ENCODE measurements at regions not wholly inside any gene's neighbourhood (a gene's known extent, or its start where the extent isn't known, plus 50 kb on each side); places are given as distances from the start of the nearest gene placed in this dataset.

GRCh38 chr2:184369307-184369706 lies 229.0 kb upstream of the ZNF804A start:
- Histone ChIP-seq H3K23ac (ENCODE audit: low read length) (no peak overlapping the region), H3K56ac (ENCODE audit: low read length) (no peak overlapping the region), H3K9ac (ENCODE audit: low read length) (no peak overlapping the region), H3K36me3 (ENCODE audit: control insufficient read depth, insufficient read depth, low read length) (no peaks in the 10 kb centered on the region), H3K27ac (ENCODE audit: low read depth, low read length) (no peak overlapping the region), H3K4ac (ENCODE audit: low read depth, low read length) (no peak overlapping the region), H3K18ac (ENCODE audit: low read length) (no peak overlapping the region), H3K79me2 (ENCODE audit: control insufficient read depth, insufficient read depth, low read length) (no peaks in the 10 kb centered on the region), H3K4me1 (ENCODE audit: control insufficient read depth, low read depth, low read length) (no peaks in the 10 kb centered on the region), H2BK5ac (ENCODE audit: low read length) (no peak overlapping the region), H2AK5ac (ENCODE audit: low read length) (no peak overlapping the region), H2BK15ac (replicated peaks; ENCODE audit: low read depth) (no peak overlapping the region), H2BK120ac (ENCODE audit: low read depth, low read length) (no peak overlapping the region), H3K4me2 (ENCODE audit: low read length) (no peak overlapping the region), H4K5ac (ENCODE audit: low read length) (no peak overlapping the region), H4K8ac (ENCODE audit: low read depth, low read length) (no peak overlapping the region), H3K27me3 (ENCODE audit: insufficient read depth, low read length, poor library complexity) (no peaks in the 10 kb centered on the region), H3K4me3 (ENCODE audit: low read length) (no peak overlapping the region), H3K79me1 (ENCODE audit: low read length) (no peaks in the 10 kb centered on the region)
- no CpG with 5 or more reads among the region's 5 CpGs for WGBS (ENCODE audit: extremely low coverage, insufficient coverage, low lambda C conversion rate)
- DNase-seq: no peak

GRCh38 chr2:184370954-184371353 lies 227.4 kb upstream of the ZNF804A start:
- no peak overlapping the region for H4K8ac ChIP-seq (ENCODE audit: low read depth, low read length)
- H3K27ac ChIP-seq (ENCODE audit: low read depth, low read length): no peak overlapping the region
- H3K79me1 ChIP-seq (ENCODE audit: low read length): no peaks in the 10 kb centered on the region
- no peaks in the 10 kb centered on the region for H3K27me3 ChIP-seq (ENCODE audit: insufficient read depth, low read length, poor library complexity)
- H3K4me2 ChIP-seq (ENCODE audit: low read length): no peak overlapping the region
- DNase-seq: no peak
- no peak overlapping the region for H3K23ac ChIP-seq (ENCODE audit: low read length)
- no peak overlapping the region for H2BK5ac ChIP-seq (ENCODE audit: low read length)
- H2AK5ac ChIP-seq (ENCODE audit: low read length): no peak overlapping the region
- no peaks in the 10 kb centered on the region for H3K36me3 ChIP-seq (ENCODE audit: control insufficient read depth, insufficient read depth, low read length)
- no peak overlapping the region for H2BK120ac ChIP-seq (ENCODE audit: low read depth, low read length)
- no peak overlapping the region for H3K4me3 ChIP-seq (ENCODE audit: low read length)
- H3K56ac ChIP-seq (ENCODE audit: low read length): no peak overlapping the region
- no peak overlapping the region for H2BK15ac ChIP-seq (replicated peaks; ENCODE audit: low read depth)
- H3K9ac ChIP-seq (ENCODE audit: low read length): no peak overlapping the region
- no peak overlapping the region for H3K18ac ChIP-seq (ENCODE audit: low read length)
- H4K5ac ChIP-seq (ENCODE audit: low read length): no peak overlapping the region
- no peak overlapping the region for H3K4ac ChIP-seq (ENCODE audit: low read depth, low read length)
- no peaks in the 10 kb centered on the region for H3K4me1 ChIP-seq (ENCODE audit: control insufficient read depth, low read depth, low read length)
- no peaks in the 10 kb centered on the region for H3K79me2 ChIP-seq (ENCODE audit: control insufficient read depth, insufficient read depth, low read length)

- Histone ChIP-seq H3K36me3 (ENCODE audit: control insufficient read depth, insufficient read depth, low read length) (no peaks in the 10 kb centered on the region), H2BK120ac (ENCODE audit: low read depth, low read length) (no peak overlapping the region), H3K18ac (ENCODE audit: low read length) (no peak overlapping the region), H3K56ac (ENCODE audit: low read length) (no peak overlapping the region), H3K27ac (ENCODE audit: low read depth, low read length) (no peak overlapping the region), H2BK15ac (replicated peaks; ENCODE audit: low read depth) (no peak overlapping the region), H2AK5ac (ENCODE audit: low read length) (no peak overlapping the region), H2BK5ac (ENCODE audit: low read length) (no peak overlapping the region), H3K4me3 (ENCODE audit: low read length) (no peak overlapping the region), H3K79me2 (ENCODE audit: control insufficient read depth, insufficient read depth, low read length) (no peaks in the 10 kb centered on the region), H3K4me2 (ENCODE audit: low read length) (no peak overlapping the region), H3K4me1 (ENCODE audit: control insufficient read depth, low read depth, low read length) (no peaks in the 10 kb centered on the region), H3K4ac (ENCODE audit: low read depth, low read length) (no peak overlapping the region), H3K79me1 (ENCODE audit: low read length) (no peaks in the 10 kb centered on the region), H3K23ac (ENCODE audit: low read length) (no peak overlapping the region), H4K5ac (ENCODE audit: low read length) (no peak overlapping the region), H3K27me3 (ENCODE audit: insufficient read depth, low read length, poor library complexity) (no peaks in the 10 kb centered on the region), H3K9ac (ENCODE audit: low read length) (no peak overlapping the region), H4K8ac (ENCODE audit: low read depth, low read length) (no peak overlapping the region)
- no CpG with 5 or more reads among the region's 1 CpG for WGBS (ENCODE audit: extremely low coverage, insufficient coverage, low lambda C conversion rate)
- no peak for DNase-seq
These were observed 226.7 kb upstream of the ZNF804A start for GRCh38 chr2:184371641-184372040.

- no peaks in the 10 kb centered on the region for H3K4me1 ChIP-seq (ENCODE audit: control insufficient read depth, low read depth, low read length)
- H2AK5ac ChIP-seq (ENCODE audit: low read length): no peak overlapping the region
- H3K27me3 ChIP-seq (ENCODE audit: insufficient read depth, low read length, poor library complexity): no peaks in the 10 kb centered on the region
- H4K5ac ChIP-seq (ENCODE audit: low read length): no peak overlapping the region
- no peak overlapping the region for H4K8ac ChIP-seq (ENCODE audit: low read depth, low read length)
- H3K79me1 ChIP-seq (ENCODE audit: low read length): no peaks in the 10 kb centered on the region
- H2BK5ac ChIP-seq (ENCODE audit: low read length): no peak overlapping the region
- no peaks in the 10 kb centered on the region for H3K36me3 ChIP-seq (ENCODE audit: control insufficient read depth, insufficient read depth, low read length)
- DNase-seq: peak; percentile 15
- H3K27ac ChIP-seq (ENCODE audit: low read depth, low read length): no peak overlapping the region
- H3K4me2 ChIP-seq (ENCODE audit: low read length): no peak overlapping the region
- H2BK120ac ChIP-seq (ENCODE audit: low read depth, low read length): peak overlapping the region; percentile 12
- no peak overlapping the region for H3K56ac ChIP-seq (ENCODE audit: low read length)
- no peak overlapping the region for H3K9ac ChIP-seq (ENCODE audit: low read length)
- no peak overlapping the region for H3K18ac ChIP-seq (ENCODE audit: low read length)
- no peak overlapping the region for H2BK15ac ChIP-seq (replicated peaks; ENCODE audit: low read depth)
- no peak overlapping the region for H3K4ac ChIP-seq (ENCODE audit: low read depth, low read length)
- no peak overlapping the region for H3K23ac ChIP-seq (ENCODE audit: low read length)
- no peaks in the 10 kb centered on the region for H3K79me2 ChIP-seq (ENCODE audit: control insufficient read depth, insufficient read depth, low read length)
- H3K4me3 ChIP-seq (ENCODE audit: low read length): no peak overlapping the region
These were observed 225.8 kb upstream of the ZNF804A start for GRCh38 chr2:184372484-184372883.

- Histone ChIP-seq H4K5ac (ENCODE audit: low read length) (no peak overlapping the region), H3K4me2 (ENCODE audit: low read length) (no peak overlapping the region), H2BK5ac (ENCODE audit: low read length) (no peak overlapping the region), H3K36me3 (ENCODE audit: control insufficient read depth, insufficient read depth, low read length) (no peaks in the 10 kb centered on the region), H3K18ac (ENCODE audit: low read length) (no peak overlapping the region), H3K4ac (ENCODE audit: low read depth, low read length) (no peak overlapping the region), H3K56ac (ENCODE audit: low read length) (no peak overlapping the region), H2BK120ac (ENCODE audit: low read depth, low read length) (no peak overlapping the region), H3K23ac (ENCODE audit: low read length) (no peak overlapping the region), H3K79me1 (ENCODE audit: low read length) (no peaks in the 10 kb centered on the region), H3K79me2 (ENCODE audit: control insufficient read depth, insufficient read depth, low read length) (no peaks in the 10 kb centered on the region), H3K27ac (ENCODE audit: low read depth, low read length) (no peak overlapping the region), H3K4me1 (ENCODE audit: control insufficient read depth, low read depth, low read length) (no peaks in the 10 kb centered on the region), H2AK5ac (ENCODE audit: low read length) (no peak overlapping the region), H3K9ac (ENCODE audit: low read length) (no peak overlapping the region), H3K27me3 (ENCODE audit: insufficient read depth, low read length, poor library complexity) (no peaks in the 10 kb centered on the region), H3K4me3 (ENCODE audit: low read length) (no peak overlapping the region), H4K8ac (ENCODE audit: low read depth, low read length) (no peak overlapping the region), H2BK15ac (replicated peaks; ENCODE audit: low read depth) (no peak overlapping the region)
- DNase-seq: no peak
These were observed 203.7 kb upstream of the ZNF804A start for GRCh38 chr2:184394642-184395041.

- no peaks in the 10 kb centered on the region for H3K79me1 ChIP-seq (ENCODE audit: low read length)
- no peak for DNase-seq
- H3K23ac ChIP-seq (ENCODE audit: low read length): no peak overlapping the region
- H3K18ac ChIP-seq (ENCODE audit: low read length): no peak overlapping the region
- no peak overlapping the region for H3K4me3 ChIP-seq (ENCODE audit: low read length)
- H2BK5ac ChIP-seq (ENCODE audit: low read length): no peak overlapping the region
- no peak overlapping the region for H4K5ac ChIP-seq (ENCODE audit: low read length)
- no peaks in the 10 kb centered on the region for H3K79me2 ChIP-seq (ENCODE audit: control insufficient read depth, insufficient read depth, low read length)
- H3K27ac ChIP-seq (ENCODE audit: low read depth, low read length): no peak overlapping the region
- no peak overlapping the region for H2AK5ac ChIP-seq (ENCODE audit: low read length)
- no peaks in the 10 kb centered on the region for H3K27me3 ChIP-seq (ENCODE audit: insufficient read depth, low read length, poor library complexity)
- H3K9ac ChIP-seq (ENCODE audit: low read length): no peak overlapping the region
- no peak overlapping the region for H2BK120ac ChIP-seq (ENCODE audit: low read depth, low read length)
- H3K4ac ChIP-seq (ENCODE audit: low read depth, low read length): no peak overlapping the region
- no peak overlapping the region for H2BK15ac ChIP-seq (replicated peaks; ENCODE audit: low read depth)
- H3K4me2 ChIP-seq (ENCODE audit: low read length): no peak overlapping the region
- H3K56ac ChIP-seq (ENCODE audit: low read length): no peak overlapping the region
- H4K8ac ChIP-seq (ENCODE audit: low read depth, low read length): no peak overlapping the region
- no peaks in the 10 kb centered on the region for H3K4me1 ChIP-seq (ENCODE audit: control insufficient read depth, low read depth, low read length)
- H3K36me3 ChIP-seq (ENCODE audit: control insufficient read depth, insufficient read depth, low read length): no peaks in the 10 kb centered on the region
These were observed 195.9 kb upstream of the ZNF804A start for GRCh38 chr2:184402381-184402780.

All from mesendoderm (in vitro differentiated cells).